GM12878 (cell line): ENCODE measurements at regions not wholly inside any gene's neighbourhood (a gene's known extent, or its start where the extent isn't known, plus 50 kb on each side); places are given as distances from the start of the nearest gene placed in this dataset.

Source experiments
- ATAC-seq: fragments of 200-7000 bp; cut with Tn5 transposase; 3 replicates; pipeline ENCODE4 v1.9.1; 2020; ENCODE audit warnings: mild to moderate bottlenecking, moderate library complexity
- BruUV-seq: library from RNA; stranded (reverse); fragments of 400-500 nt; replicated peaks from 2 replicates; lab custom pipeline; 2021; lab: Mats Ljungman, UMichigan
- CTCF ChIA-PET: fragments of 300-600 bp; sonication (Branson Sonifier 250); formaldehyde crosslinking; extraction: SDS; loops from one replicate; lab custom pipeline; 2021; ENCODE audit warnings: inconsistent platforms; lab: Yijun Ruan, JAX
- POLR2A ChIA-PET: fragments of 350-600 bp; formaldehyde crosslinking; extraction: SDS; loops from one replicate; lab custom pipeline; 2021; ENCODE audit warnings: inconsistent platforms; lab: Charles Lee
- RAD21 ChIA-PET: fragments of 300-600 bp; sonication (Branson Sonifier 250); formaldehyde crosslinking; loops from one replicate; lab custom pipeline; 2023; ENCODE audit warnings: antibody characterized with exemption; ENCODE audit not compliant: unreplicated experiment; lab: Charles Lee
- SMC1A ChIA-PET: fragments of 300-600 bp; sonication (Branson Sonifier 250); formaldehyde crosslinking; loops from one replicate; lab custom pipeline; 2023; ENCODE audit not compliant: unreplicated experiment, uncharacterized antibody; lab: Charles Lee
- DNase-seq: peaks from one replicate; pipeline ENCODE4 v3.0.0-alpha.2; 2011; ENCODE audit warnings: low read depth, low spot score
- FAIRE-seq: peaks from 3 replicates; lab custom pipeline; 2011; peaks lifted over from hg19 to GRCh38; lab: Jason Lieb, UNC
- H2AFZ ChIP-seq: 2 replicates; pipeline ENCODE4 v1.6.0; 2011; ENCODE audit warnings: low read depth, low read length, control low read depth; ENCODE audit not compliant: control insufficient read depth
- H3K27ac ChIP-seq: 2 replicates; pipeline ENCODE4 v1.5.1; 2011; ENCODE audit warnings: control low read depth; ENCODE audit not compliant: control insufficient read depth, insufficient read depth
- H3K27me3 ChIP-seq, 2 experiments: replicated peaks in 1 of 2; 2 replicates each; pipeline versions ENCODE4 v1.6.0 to v1.6.1; 2011; ENCODE audit warnings: low read length in 1 of 2; ENCODE audit not compliant: control insufficient read depth in 2 of 2, insufficient read depth in 2 of 2
- H3K36me3 ChIP-seq, 2 experiments: 2 replicates each; pipeline ENCODE4 v1.5.1; 2011; ENCODE audit warnings: low read length in 1 of 2; ENCODE audit not compliant: control insufficient read depth in 2 of 2, insufficient read depth in 2 of 2
- H3K4me1 ChIP-seq: 2 replicates; pipeline ENCODE4 v1.6.1; 2011; ENCODE audit warnings: mild to moderate bottlenecking, low read length, moderate library complexity, mixed read lengths; ENCODE audit not compliant: control insufficient read depth, insufficient read depth
- H3K4me2 ChIP-seq: 2 replicates; pipeline ENCODE4 v1.6.0; 2011; ENCODE audit warnings: control low read depth; ENCODE audit not compliant: control insufficient read depth, insufficient read depth
- H3K4me3 ChIP-seq: fragments of 200-600 bp; sonication (generic); 2 replicates; pipeline ENCODE4 v1.5.1; 2016
- H3K79me2 ChIP-seq: 2 replicates; pipeline ENCODE4 v1.6.0; 2011; ENCODE audit warnings: low read length; ENCODE audit not compliant: control insufficient read depth, insufficient read depth
- H3K9ac ChIP-seq: 2 replicates; pipeline ENCODE4 v1.8.0; 2011; ENCODE audit warnings: low read length, control low read depth, mixed read lengths; ENCODE audit not compliant: control insufficient read depth, insufficient read depth
- H3K9me3 ChIP-seq: replicated peaks from 3 replicates; pipeline ENCODE4 v1.5.1; 2011; ENCODE audit warnings: mild to moderate bottlenecking, low read length; ENCODE audit not compliant: control insufficient read depth, insufficient read depth
- H4K20me1 ChIP-seq: 2 replicates; pipeline ENCODE4 v1.6.0; 2011; ENCODE audit not compliant: control insufficient read depth, insufficient read depth
- ASH2L ChIP-seq: fragments of 300-600, 200-600 bp; sonication (generic); IDR thresholded peaks from 2 replicates; pipeline ENCODE4 v1.6.1; 2017; ENCODE audit warnings: low read depth, mild to moderate bottlenecking, borderline replicate concordance
- CBX5 ChIP-seq: sonication (generic); IDR thresholded peaks from 2 replicates; pipeline ENCODE4 v1.6.1; 2016; ENCODE audit warnings: low read depth, moderate library complexity, mild to moderate bottlenecking, inconsistent platforms
- CUX1 ChIP-seq: IDR thresholded peaks from 2 replicates; pipeline ENCODE4 v1.6.1; 2012; ENCODE audit warnings: improper control_type of control experiment, low read depth, low read length; ENCODE audit not compliant: insufficient replicate concordance
- GABPA ChIP-seq: IDR thresholded peaks from 2 replicates; pipeline ENCODE4 v1.6.1; 2014; ENCODE audit warnings: antibody characterized with exemption, low read depth, mild to moderate bottlenecking, inconsistent platforms
- GATAD2B ChIP-seq: fragments of 450-650 bp; conservative IDR thresholded peaks from 2 replicates; pipeline ENCODE4 v1.6.1; 2017; ENCODE audit warnings: low read depth, mild to moderate bottlenecking, moderate library complexity
- NBN ChIP-seq: fragments of 450-650 bp; IDR thresholded peaks from 2 replicates; pipeline ENCODE4 v1.6.1; 2016
- RBBP5 ChIP-seq: fragments of 200-600 bp; sonication (generic); conservative IDR thresholded peaks from 2 replicates; pipeline ENCODE4 v1.6.1; 2016
- RCOR1 ChIP-seq: conservative IDR thresholded peaks from 2 replicates; pipeline ENCODE4 v1.6.1; 2012; ENCODE audit warnings: low read depth, low read length, improper control_type of control experiment
- RUNX3 ChIP-seq: IDR thresholded peaks from 2 replicates; pipeline ENCODE4 v1.6.1; 2012; ENCODE audit warnings: low read length, inconsistent platforms
- SIN3A ChIP-seq: IDR thresholded peaks from 2 replicates; pipeline ENCODE4 v1.6.1; 2012; ENCODE audit warnings: low read depth, low read length, improper control_type of control experiment
- SRF ChIP-seq, 2 experiments: IDR thresholded peaks; 2 replicates each; pipeline ENCODE4 v1.6.1; 2011; ENCODE audit warnings: low read depth in 2 of 2, low read length in 2 of 2, mild to moderate bottlenecking in 1 of 2, moderate library complexity in 1 of 2
- WRNIP1 ChIP-seq: IDR thresholded peaks from 2 replicates; pipeline ENCODE4 v1.6.1; 2011; ENCODE audit warnings: low read depth, low read length, improper control_type of control experiment, borderline replicate concordance
- ZZZ3 ChIP-seq: IDR thresholded peaks from 2 replicates; pipeline ENCODE4 v1.6.1; 2011; ENCODE audit warnings: low read depth; ENCODE audit not compliant: control insufficient read depth, insufficient read length
- WGBS: methylation state at CpG from one replicate; pipeline ENCODE4 v1.1.6; 2016; ENCODE audit warnings: low lambda C conversion rate; ENCODE audit not compliant: insufficient replicate concordance, insufficient coverage; ENCODE audit errors: missing lambda C conversion rate; 5-methylcytosine and 5-hydroxymethylcytosine counted together
- in situ Hi-C: fragments of 300-500 bp; cut with MboI; formaldehyde crosslinking; loops from 9 replicates; pipeline ENCODE4 v1.14.3; 2018; ENCODE audit warnings: mixed read lengths
- intact Hi-C: fragments of 100-400 bp; cut with micrococcal nuclease; formaldehyde crosslinking; loops from one replicate; pipeline ENCODE4 v1.14.2; 2022; ENCODE audit not compliant: unreplicated experiment
- TF ChIP-seq, protein P1 (sequence below): IDR thresholded peaks from 2 replicates; pipeline ENCODE4 v1.6.1; 2011; ENCODE audit warnings: borderline replicate concordance, low read depth, mild to moderate bottlenecking, moderate library complexity, low read length; ENCODE audit not compliant: insufficient read depth, poor library complexity, severe bottlenecking
- TF ChIP-seq, protein P2 (sequence below): IDR thresholded peaks from 2 replicates; pipeline ENCODE4 v1.6.1; 2012; ENCODE audit warnings: low read depth, low read length, improper control_type of control experiment

DNA sequence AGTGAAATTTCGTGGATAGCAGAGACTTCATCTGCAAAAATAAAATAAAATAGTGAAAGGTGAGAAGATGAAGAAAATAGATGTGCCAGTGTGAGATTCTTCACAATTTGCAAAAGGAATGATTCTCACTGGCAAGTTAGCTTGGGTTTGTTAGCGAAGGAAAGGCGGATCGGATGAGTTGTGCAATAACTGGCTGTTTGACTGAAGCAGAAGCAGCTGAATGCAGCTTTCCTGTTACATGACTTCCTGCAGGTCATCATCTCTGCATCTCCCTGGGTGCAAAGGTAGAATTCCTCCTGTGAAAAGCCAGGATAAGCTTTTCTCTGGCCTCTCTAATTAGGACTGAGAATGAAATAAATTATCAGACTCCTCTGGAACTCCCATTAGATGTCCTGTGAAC is 263.1 kb upstream of the CHRM3 start:
- CTCF ChIA-PET = no interaction called here
- Histone ChIP-seq H3K36me3 (no peaks in the 10 kb centered on the region), H3K27ac (no peak overlapping the region), H3K79me2 (no peaks in the 10 kb centered on the region), H4K20me1 (no peaks in the 10 kb centered on the region), H3K9ac (no peak overlapping the region), H3K4me3 (no peak overlapping the region), H3K9me3 (no peaks in the 10 kb centered on the region), H2AFZ (no peak overlapping the region), H3K4me1 (no peaks in the 10 kb centered on the region), H3K27me3 (no peaks in the 10 kb centered on the region)
- BruUV-seq = no TSS peak
- 24% methylated on average over 4 of the region's 4 CpGs for WGBS
- SMC1A ChIA-PET = no interaction called here
- POLR2A ChIA-PET = no interaction called here
- in situ Hi-C loops = no loop called here
- no peak for DNase-seq
- intact Hi-C loops = no loop called here
- no peak for TF ChIP-seq RUNX3
- no peak for TF ChIP-seq ASH2L
- TF ChIP-seq NBN = no peak
- TF ChIP-seq, protein P1, sequence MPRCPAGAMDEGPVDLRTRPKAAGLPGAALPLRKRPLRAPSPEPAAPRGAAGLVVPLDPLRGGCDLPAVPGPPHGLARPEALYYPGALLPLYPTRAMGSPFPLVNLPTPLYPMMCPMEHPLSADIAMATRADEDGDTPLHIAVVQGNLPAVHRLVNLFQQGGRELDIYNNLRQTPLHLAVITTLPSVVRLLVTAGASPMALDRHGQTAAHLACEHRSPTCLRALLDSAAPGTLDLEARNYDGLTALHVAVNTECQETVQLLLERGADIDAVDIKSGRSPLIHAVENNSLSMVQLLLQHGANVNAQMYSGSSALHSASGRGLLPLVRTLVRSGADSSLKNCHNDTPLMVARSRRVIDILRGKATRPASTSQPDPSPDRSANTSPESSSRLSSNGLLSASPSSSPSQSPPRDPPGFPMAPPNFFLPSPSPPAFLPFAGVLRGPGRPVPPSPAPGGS = no peak
- TF ChIP-seq SIN3A = no peak
- TF ChIP-seq CBX5 = no peak
- TF ChIP-seq RCOR1 = no peak
- no peak for TF ChIP-seq GABPA
- TF ChIP-seq CUX1 = no peak
- no peak for TF ChIP-seq RBBP5
- TF ChIP-seq, protein P2, sequence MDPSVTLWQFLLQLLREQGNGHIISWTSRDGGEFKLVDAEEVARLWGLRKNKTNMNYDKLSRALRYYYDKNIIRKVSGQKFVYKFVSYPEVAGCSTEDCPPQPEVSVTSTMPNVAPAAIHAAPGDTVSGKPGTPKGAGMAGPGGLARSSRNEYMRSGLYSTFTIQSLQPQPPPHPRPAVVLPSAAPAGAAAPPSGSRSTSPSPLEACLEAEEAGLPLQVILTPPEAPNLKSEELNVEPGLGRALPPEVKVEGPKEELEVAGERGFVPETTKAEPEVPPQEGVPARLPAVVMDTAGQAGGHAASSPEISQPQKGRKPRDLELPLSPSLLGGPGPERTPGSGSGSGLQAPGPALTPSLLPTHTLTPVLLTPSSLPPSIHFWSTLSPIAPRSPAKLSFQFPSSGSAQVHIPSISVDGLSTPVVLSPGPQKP = no peak
- TF ChIP-seq GATAD2B = no peak
- no peak for TF ChIP-seq WRNIP1
- TF ChIP-seq SRF (IDR thresholded peaks at IDR 0.05; ENCODE audit: low read depth in 2 of 2, low read length in 2 of 2) = no peak
- no peak for TF ChIP-seq ZZZ3
- TF ChIP-seq, all 136 proteins: peak for 0
- H3K4me2 ChIP-seq = no peak overlapping the region
- FAIRE-seq = no peak
- ATAC-seq = no peak
- RAD21 ChIA-PET = no interaction called here
